ENCODE measurements at regions not wholly inside any gene's neighbourhood (a gene's known extent, or its start where the extent isn't known, plus 50 kb on each side); places are given as distances from the start of the nearest gene placed in this dataset.

DNA sequence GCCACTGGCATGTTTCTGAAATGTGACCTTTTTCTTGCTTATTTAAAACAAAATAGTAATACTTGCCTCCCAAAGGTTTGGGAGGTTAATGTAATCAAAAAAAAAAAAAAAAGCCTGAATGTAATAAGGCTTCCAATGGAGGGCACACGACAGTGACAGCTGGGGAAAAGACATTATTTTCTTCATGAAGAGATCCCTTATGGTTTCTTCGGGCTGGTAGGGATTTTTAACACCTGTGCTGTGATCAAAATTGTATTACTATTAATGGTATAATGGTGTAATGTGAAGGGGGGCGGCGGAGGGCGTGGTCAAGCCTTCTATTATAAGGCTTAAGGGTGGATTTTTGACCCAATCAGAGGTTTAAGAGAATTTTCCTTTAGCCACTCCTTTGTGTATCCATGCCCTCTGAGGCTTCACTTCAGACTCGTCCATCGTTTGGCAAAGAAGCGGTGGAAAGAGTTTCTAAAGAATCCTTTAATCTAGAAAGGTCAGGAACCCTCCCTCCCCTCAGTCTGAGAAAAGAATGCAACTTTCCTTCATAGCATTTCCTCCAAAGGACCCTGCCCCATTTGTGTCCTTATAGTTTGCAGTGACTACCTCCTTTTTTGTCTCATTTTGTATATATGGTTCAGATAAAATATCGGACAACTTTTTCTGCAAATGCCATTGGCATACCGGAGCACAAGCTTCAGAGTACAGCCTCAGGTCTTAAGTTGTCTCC lies 89.5 kb upstream of the CHD2 start:
- Mint-ChIP-seq H3K4me3 (peak overlapping the region; percentile 82), H3K9me3 (no peaks in the 10 kb centered on the region), H3K36me3 (ENCODE audit: low read depth) (peaks cover 5% of the 10 kb centered on the region), H3K27ac (peak overlapping the region; percentile 99), H3K27me3 (no peaks in the 10 kb centered on the region), H3K4me1 (ENCODE audit: low read depth) (peaks cover 43% of the 10 kb centered on the region)
- DNase-seq (peak; percentile 83), ATAC-seq (no peak)
- intact Hi-C loops (cut with micrococcal nuclease) = no loop called here
- TF ChIP-seq, protein P1, sequence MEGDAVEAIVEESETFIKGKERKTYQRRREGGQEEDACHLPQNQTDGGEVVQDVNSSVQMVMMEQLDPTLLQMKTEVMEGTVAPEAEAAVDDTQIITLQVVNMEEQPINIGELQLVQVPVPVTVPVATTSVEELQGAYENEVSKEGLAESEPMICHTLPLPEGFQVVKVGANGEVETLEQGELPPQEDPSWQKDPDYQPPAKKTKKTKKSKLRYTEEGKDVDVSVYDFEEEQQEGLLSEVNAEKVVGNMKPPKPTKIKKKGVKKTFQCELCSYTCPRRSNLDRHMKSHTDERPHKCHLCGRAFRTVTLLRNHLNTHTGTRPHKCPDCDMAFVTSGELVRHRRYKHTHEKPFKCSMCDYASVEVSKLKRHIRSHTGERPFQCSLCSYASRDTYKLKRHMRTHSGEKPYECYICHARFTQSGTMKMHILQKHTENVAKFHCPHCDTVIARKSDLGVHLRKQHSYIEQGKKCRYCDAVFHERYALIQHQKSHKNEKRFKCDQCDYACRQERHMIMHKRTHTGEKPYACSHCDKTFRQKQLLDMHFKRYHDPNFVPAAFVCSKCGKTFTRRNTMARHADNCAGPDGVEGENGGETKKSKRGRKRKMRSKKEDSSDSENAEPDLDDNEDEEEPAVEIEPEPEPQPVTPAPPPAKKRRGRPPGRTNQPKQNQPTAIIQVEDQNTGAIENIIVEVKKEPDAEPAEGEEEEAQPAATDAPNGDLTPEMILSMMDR (IDR thresholded peaks at IDR 0.05) = no peak
- ChIA-PET POLR2A (interaction anchor here (0.6 to 6.3 kb wide), 17 partner anchors 10 to 145 kb away, joined by 3 to 226 read pairs (median 19); partner anchors contain the start of gene CHD2), CTCF (interaction anchor here (1.0 to 5.1 kb wide), 11 partner anchors 10 to 111 kb away, joined by 3 to 60 read pairs (median 20); partner anchors contain the start of gene CHD2)

DNA sequence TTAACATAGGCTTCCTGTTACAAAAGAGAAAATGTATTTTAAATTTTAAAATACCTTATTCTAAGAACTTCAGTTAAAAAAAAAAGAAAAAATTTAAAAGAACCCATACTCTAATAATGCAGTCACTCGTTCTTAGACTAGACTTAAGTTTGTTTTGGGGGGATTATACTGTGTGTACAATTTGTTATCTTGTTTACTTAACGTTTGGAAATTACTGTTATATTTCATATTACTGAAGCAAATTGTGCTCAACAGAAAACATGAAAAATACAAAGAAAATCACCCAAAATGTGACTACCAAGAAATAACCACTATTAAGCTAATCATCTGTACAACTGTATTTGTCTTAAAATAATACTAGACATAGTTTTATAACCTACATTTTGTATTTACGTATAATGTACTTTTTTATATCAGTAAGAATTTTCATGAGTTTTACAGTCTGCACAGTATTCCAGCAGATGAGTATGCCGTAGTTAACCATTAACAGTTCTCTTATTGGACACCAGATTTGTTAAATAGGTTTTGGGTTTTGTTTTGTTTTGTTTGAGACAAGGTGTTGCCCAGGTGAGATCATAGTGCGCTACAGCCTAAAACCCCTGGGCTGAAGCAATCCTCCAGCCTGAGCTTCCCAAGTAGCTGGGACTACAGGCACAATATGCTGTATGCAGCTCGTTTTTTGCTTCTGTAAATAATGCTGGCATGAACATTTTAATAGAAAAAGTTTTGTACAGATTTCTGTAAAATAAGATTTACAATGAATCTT lies 88.8 kb upstream of the CHD2 start:
- peak overlapping the region; percentile 82 for H3K4me3 Mint-ChIP-seq
- H3K27me3 Mint-ChIP-seq = no peaks in the 10 kb centered on the region
- no peak for DNase-seq
- H3K9me3 Mint-ChIP-seq = no peaks in the 10 kb centered on the region
- TF ChIP-seq, protein P1 (IDR thresholded peaks at IDR 0.05) = no peak
- peak overlapping the region; percentile 99 for H3K27ac Mint-ChIP-seq
- ChIA-PET CTCF (interaction anchor here (0.7 to 5.1 kb wide), 9 partner anchors 12 to 110 kb away, joined by 3 to 55 read pairs (median 4); no protein-coding TSS in a partner anchor), POLR2A (interaction anchor here (0.6 to 6.3 kb wide), 10 partner anchors 10 to 110 kb away, joined by 3 to 226 read pairs (median 18); partner anchors contain the start of gene CHD2)
- intact Hi-C loops (cut with micrococcal nuclease) = no loop called here
- H3K36me3 Mint-ChIP-seq (ENCODE audit: low read depth) = peaks cover 5% of the 10 kb centered on the region
- ATAC-seq = no peak
- H3K4me1 Mint-ChIP-seq (ENCODE audit: low read depth) = peaks cover 43% of the 10 kb centered on the region

DNA sequence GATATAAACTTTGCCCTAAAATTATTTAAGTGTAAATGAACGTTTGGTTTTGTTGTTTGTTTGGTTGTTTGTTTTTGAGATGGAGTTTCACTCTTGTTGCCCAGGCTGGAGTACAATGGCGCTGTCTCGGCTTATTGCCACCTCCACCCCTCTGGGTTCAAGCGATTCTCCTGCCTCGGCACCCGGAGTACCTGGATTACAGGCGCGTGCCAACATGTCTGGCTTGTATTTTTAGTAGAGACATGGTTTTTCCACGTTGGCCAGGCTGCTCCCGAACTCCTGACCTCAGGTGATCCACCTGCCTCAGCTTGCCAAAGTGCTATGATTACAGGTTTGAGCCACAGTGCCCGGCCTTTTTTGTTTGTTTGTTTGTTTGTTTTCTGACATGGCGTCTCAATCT lies 87.9 kb upstream of the CHD2 start:
- ChIA-PET CTCF (interaction anchor here (1.0 to 2.0 kb wide), 4 partner anchors 72 to 106 kb away, joined by 3 to 10 read pairs (median 4); no protein-coding TSS in a partner anchor), POLR2A (interaction anchor here (2.0 to 6.3 kb wide), 5 partner anchors 9 to 88 kb away, joined by 5 to 226 read pairs (median 51); partner anchors contain the start of gene CHD2)
- no peaks in the 10 kb centered on the region for H3K9me3 Mint-ChIP-seq
- intact Hi-C loops (cut with micrococcal nuclease) = no loop called here
- ATAC-seq = no peak
- H3K27ac Mint-ChIP-seq = peak overlapping the region; percentile 99
- TF ChIP-seq, protein P1 (IDR thresholded peaks at IDR 0.05) = no peak
- peaks cover 5% of the 10 kb centered on the region for H3K36me3 Mint-ChIP-seq (ENCODE audit: low read depth)
- no peak overlapping the region for H3K4me3 Mint-ChIP-seq
- H3K4me1 Mint-ChIP-seq (ENCODE audit: low read depth) = peaks cover 45% of the 10 kb centered on the region
- H3K27me3 Mint-ChIP-seq = no peaks in the 10 kb centered on the region
- DNase-seq = no peak

DNA sequence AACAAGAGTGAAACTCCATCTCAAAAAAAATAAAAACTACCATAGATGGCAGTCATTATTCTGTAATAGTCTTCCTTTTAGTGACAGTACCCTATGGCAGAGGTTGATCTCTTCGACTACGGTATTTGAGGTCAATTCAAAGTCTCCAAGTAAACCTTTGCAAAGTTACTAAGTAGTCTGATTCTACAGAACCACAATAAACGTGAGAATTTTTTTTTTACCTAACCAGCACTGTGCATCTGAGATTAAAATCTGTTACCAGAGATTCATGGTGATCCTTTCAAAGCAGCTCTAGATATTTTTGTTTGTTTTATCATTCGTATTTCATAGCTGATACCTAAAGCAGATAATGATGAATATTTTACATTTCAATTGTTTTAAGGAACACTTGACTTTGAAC lies 86.6 kb upstream of the CHD2 start:
- TF ChIP-seq, protein P1 (IDR thresholded peaks at IDR 0.05) = no peak
- no peaks in the 10 kb centered on the region for H3K27me3 Mint-ChIP-seq
- H3K27ac Mint-ChIP-seq = peak overlapping the region; percentile 82
- ATAC-seq (no peak), DNase-seq (no peak)
- no peaks in the 10 kb centered on the region for H3K9me3 Mint-ChIP-seq
- H3K4me3 Mint-ChIP-seq = peak overlapping the region; percentile 52
- intact Hi-C loops (cut with micrococcal nuclease) = no loop called here
- ChIA-PET POLR2A (interaction anchor here (0.8 to 1.7 kb wide), 7 partner anchors 18 to 103 kb away, joined by 3 to 6 read pairs (median 3); no protein-coding TSS in a partner anchor), CTCF (interaction anchor here (0.8 to 1.2 kb wide), 9 partner anchors 9 to 108 kb away, joined by 3 to 6 read pairs (median 4); no protein-coding TSS in a partner anchor)
- peaks cover 48% of the 10 kb centered on the region for H3K4me1 Mint-ChIP-seq (ENCODE audit: low read depth)
- H3K36me3 Mint-ChIP-seq (ENCODE audit: low read depth) = no peaks in the 10 kb centered on the region
